Loucy (cell line): ENCODE measurements at regions not wholly inside any gene's neighbourhood (a gene's known extent, or its start where the extent isn't known, plus 50 kb on each side); places are given as distances from the start of the nearest gene placed in this dataset.

ENCODE experiments used
- EZH2phosphoT487 ChIP-seq: fragments of 200-600 bp; IDR thresholded peaks from 2 replicates; pipeline ENCODE4 v1.6.1; 2018; ENCODE audit warnings: antibody characterized with exemption, mild to moderate bottlenecking, moderate library complexity, borderline replicate concordance
- TF ChIP-seq, protein P1 (sequence below): fragments of 200-600 bp; sonication (generic); conservative IDR thresholded peaks from 2 replicates; pipeline ENCODE4 v1.5.1; 2014; ENCODE audit warnings: mild to moderate bottlenecking, antibody characterized with exemption, low read length

DNA sequence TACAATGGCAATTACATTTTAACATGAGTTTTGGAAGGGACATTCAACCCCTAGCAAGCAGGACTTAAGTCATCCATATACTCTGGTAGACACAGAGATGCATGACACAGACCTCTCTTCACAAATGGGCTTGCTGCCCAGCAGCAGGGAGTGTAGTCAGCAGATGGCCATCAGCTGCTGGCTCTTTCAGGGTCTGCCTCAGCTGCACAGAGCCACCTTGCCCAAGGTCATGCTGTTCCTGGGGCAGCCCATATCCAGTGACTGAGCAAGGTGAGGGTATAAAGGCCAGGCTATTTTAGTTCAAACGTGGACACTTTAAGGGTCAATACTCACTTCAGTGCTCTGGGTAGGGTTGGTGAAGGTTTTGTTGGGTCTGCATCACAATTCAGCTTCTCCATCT is 58.3 kb upstream of the JDP2 start:
- TF ChIP-seq, protein P1, sequence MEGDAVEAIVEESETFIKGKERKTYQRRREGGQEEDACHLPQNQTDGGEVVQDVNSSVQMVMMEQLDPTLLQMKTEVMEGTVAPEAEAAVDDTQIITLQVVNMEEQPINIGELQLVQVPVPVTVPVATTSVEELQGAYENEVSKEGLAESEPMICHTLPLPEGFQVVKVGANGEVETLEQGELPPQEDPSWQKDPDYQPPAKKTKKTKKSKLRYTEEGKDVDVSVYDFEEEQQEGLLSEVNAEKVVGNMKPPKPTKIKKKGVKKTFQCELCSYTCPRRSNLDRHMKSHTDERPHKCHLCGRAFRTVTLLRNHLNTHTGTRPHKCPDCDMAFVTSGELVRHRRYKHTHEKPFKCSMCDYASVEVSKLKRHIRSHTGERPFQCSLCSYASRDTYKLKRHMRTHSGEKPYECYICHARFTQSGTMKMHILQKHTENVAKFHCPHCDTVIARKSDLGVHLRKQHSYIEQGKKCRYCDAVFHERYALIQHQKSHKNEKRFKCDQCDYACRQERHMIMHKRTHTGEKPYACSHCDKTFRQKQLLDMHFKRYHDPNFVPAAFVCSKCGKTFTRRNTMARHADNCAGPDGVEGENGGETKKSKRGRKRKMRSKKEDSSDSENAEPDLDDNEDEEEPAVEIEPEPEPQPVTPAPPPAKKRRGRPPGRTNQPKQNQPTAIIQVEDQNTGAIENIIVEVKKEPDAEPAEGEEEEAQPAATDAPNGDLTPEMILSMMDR: no peak
- no peak for TF ChIP-seq EZH2phosphoT487
